B cell (primary cell): ENCODE measurements at regions not wholly inside any gene's neighbourhood (a gene's known extent, or its start where the extent isn't known, plus 50 kb on each side); places are given as distances from the start of the nearest gene placed in this dataset.

Experiments used
- ATAC-seq: fragments of 200-7000 bp; cut with Tn5 transposase; one replicate; pipeline ENCODE4 v1.10.0; 2021; ENCODE audit warnings: low read depth, mild to moderate bottlenecking, moderate number of reproducible peaks, moderate library complexity
- CTCF ChIA-PET: fragments of 350-600 bp; sonication (Branson Sonifier 250); formaldehyde crosslinking; loops from one replicate; lab custom pipeline; 2021; ENCODE audit warnings: antibody characterized with exemption, inconsistent platforms; lab: Charles Lee
- POLR2A ChIA-PET: fragments of 350-600 bp; sonication (Branson Sonifier 250); formaldehyde crosslinking; loops from one replicate; lab custom pipeline; 2021; ENCODE audit warnings: antibody characterized with exemption; lab: Charles Lee
- DNase-seq: peaks from one replicate; pipeline ENCODE4 v3.0.0; 2013
- H2AFZ ChIP-seq: 2 replicates; pipeline ENCODE4 v1.6.1; 2012; ENCODE audit warnings: mild to moderate bottlenecking, low read depth, low read length; ENCODE audit not compliant: insufficient read depth, poor library complexity, severe bottlenecking
- H3K27ac ChIP-seq, 2 donors: 1 replicate in 1 of 2; 2 replicates in 1 of 2; pipeline ENCODE4 v1.5.1; 2012 to 2013; ENCODE audit warnings: low read length in 2 of 2, mild to moderate bottlenecking in 2 of 2, moderate library complexity in 1 of 2
- H3K27me3 ChIP-seq, 4 experiments: fragments of 200-600 bp in 1 of 4; sonication (generic) in 1 of 4; replicated peaks in 1 of 4; 1 replicate in 2 of 4; 2 replicates in 2 of 4; pipeline versions ENCODE4 v1.6.1 to v1.7.0; 2013 to 2016; ENCODE audit warnings: low read length in 3 of 4, mild to moderate bottlenecking in 2 of 4, mixed read lengths in 1 of 4, moderate library complexity in 1 of 4; ENCODE audit not compliant: insufficient read depth in 4 of 4, control insufficient read depth in 3 of 4; ENCODE audit errors: control extremely low read depth in 1 of 4
- H3K36me3 ChIP-seq, 2 experiments: replicated peaks in 1 of 2; 1 replicate in 1 of 2; 2 replicates in 1 of 2; pipeline versions ENCODE4 v1.6.1 to v1.7.1; 2013; ENCODE audit warnings: low read length in 1 of 2; ENCODE audit not compliant: insufficient read depth in 2 of 2, control insufficient read depth in 1 of 2; ENCODE audit errors: control extremely low read depth in 1 of 2, extremely low read depth in 1 of 2
- H3K4me1 ChIP-seq, 2 donors: fragments of 200-600 bp in 1 of 2; sonication (generic) in 1 of 2; 1 replicate in 1 of 2; 2 replicates in 1 of 2; pipeline versions ENCODE4 v1.5.1 to v1.6.1; 2013 to 2017; ENCODE audit warnings: low read length in 2 of 2; ENCODE audit not compliant: control insufficient read depth in 2 of 2, insufficient read depth in 2 of 2
- H3K4me2 ChIP-seq: replicated peaks from 2 replicates; pipeline ENCODE3; 2012; ENCODE audit warnings: mild to moderate bottlenecking, low read depth, low read length; ENCODE audit not compliant: poor library complexity, severe bottlenecking
- H3K4me3 ChIP-seq, 5 experiments: fragments of 200-600 bp in 1 of 5; sonication (generic) in 1 of 5; 1 replicate in 3 of 5; 2 replicates in 2 of 5; pipeline versions ENCODE4 v1.5.1 to v1.7.0; 2011 to 2016; ENCODE audit warnings: low read length in 4 of 5, mild to moderate bottlenecking in 4 of 5, low read depth in 2 of 5, control low read depth in 1 of 5, moderate library complexity in 1 of 5; ENCODE audit not compliant: insufficient read depth in 1 of 5; ENCODE audit errors: control extremely low read depth in 1 of 5, extremely low read depth in 1 of 5
- H3K79me2 ChIP-seq: fragments of 200-600 bp; sonication (generic); one replicate; pipeline ENCODE4 v1.6.0; 2016; ENCODE audit warnings: low read length; ENCODE audit not compliant: control insufficient read depth, insufficient read depth
- H3K9ac ChIP-seq: fragments of 200-600 bp; sonication (generic); 2 replicates; pipeline ENCODE4 v1.6.1; 2017; ENCODE audit warnings: mild to moderate bottlenecking, low read length, moderate library complexity
- H3K9me3 ChIP-seq, 3 donors: one replicate each; pipeline versions ENCODE4 v1.6.1 to v1.7.1; 2013; ENCODE audit warnings: low read length in 2 of 3; ENCODE audit not compliant: control insufficient read depth in 2 of 3, insufficient read depth in 1 of 3; ENCODE audit errors: control extremely low read depth in 1 of 3
- H4K20me1 ChIP-seq: 2 replicates; pipeline ENCODE4 v1.6.0; 2012; ENCODE audit warnings: mild to moderate bottlenecking, low read length; ENCODE audit not compliant: insufficient read depth, control insufficient read depth, poor library complexity, severe bottlenecking
- H3K27ac Mint-ChIP-seq: one replicate; pipeline ENCODE4 v1.8.0; 2021; ENCODE audit warnings: mixed read lengths
- H3K27me3 Mint-ChIP-seq: one replicate; pipeline ENCODE4 v1.8.0; 2021; ENCODE audit warnings: mixed read lengths
- H3K4me1 Mint-ChIP-seq: one replicate; pipeline ENCODE4 v1.8.0; 2021; ENCODE audit warnings: mixed read lengths
- H3K4me3 Mint-ChIP-seq: one replicate; pipeline ENCODE4 v1.8.0; 2021; ENCODE audit warnings: mixed read lengths
- H3K9me3 Mint-ChIP-seq: one replicate; pipeline ENCODE4 v1.8.0; 2022; ENCODE audit warnings: mixed read lengths; ENCODE audit not compliant: insufficient read depth
- CTCF ChIP-seq: fragments of 200-600 bp; IDR thresholded peaks from one replicate; pipeline ENCODE4 v1.8.0; 2022; ENCODE audit warnings: antibody characterized with exemption, mild to moderate bottlenecking
- EZH2 ChIP-seq: IDR thresholded peaks from 2 replicates; pipeline ENCODE4 v1.6.1; 2012; ENCODE audit warnings: borderline replicate concordance, low read depth, mild to moderate bottlenecking, moderate library complexity, low read length; ENCODE audit not compliant: insufficient read depth, poor library complexity, severe bottlenecking
- WGBS: methylation state at CpG from one replicate; pipeline ENCODE4 v1.1.5; 2013; ENCODE audit warnings: missing lambda C conversion rate; ENCODE audit not compliant: insufficient coverage; 5-methylcytosine and 5-hydroxymethylcytosine counted together
- intact Hi-C: fragments of 100-400 bp; cut with micrococcal nuclease; formaldehyde crosslinking; loops from one replicate; pipeline ENCODE4 v1.10.0; 2022

GRCh38 chr3:22819209-22819608 is 383.9 kb upstream of the UBE2E2 start:
- ChIA-PET CTCF (no interaction called here), POLR2A (no interaction called here)
- Histone ChIP-seq H3K9me3 (peaks cover 0 to 7% (median 0%) of the 10 kb centered on the region in 3 donors), H2AFZ (no peak overlapping the region), H3K4me3 (no peak overlapping the region), H3K4me1 (no peaks in the 10 kb centered on the region), H3K27ac (no peak overlapping the region), H3K9ac (no peak overlapping the region), H4K20me1 (no peaks in the 10 kb centered on the region), H3K4me2 (no peak overlapping the region), H3K27me3 (no peaks in the 10 kb centered on the region), H3K79me2 (no peaks in the 10 kb centered on the region), H3K36me3 (no peaks in the 10 kb centered on the region)
- H3K4me1 Mint-ChIP-seq: no peaks in the 10 kb centered on the region
- TF ChIP-seq CTCF (no peak), EZH2 (no peak)
- no peak overlapping the region for H3K4me3 Mint-ChIP-seq
- no peak for ATAC-seq
- intact Hi-C loops: loop anchor here (10.0 kb wide), 1 partner anchor 1536 kb away; no protein-coding TSS in a partner anchor
- DNase-seq: no peak
- 83% methylated on average over 1 of the region's 2 CpGs for WGBS
- no peak overlapping the region for H3K27ac Mint-ChIP-seq
- peaks cover 5% of the 10 kb centered on the region for H3K27me3 Mint-ChIP-seq
- H3K9me3 Mint-ChIP-seq: peaks cover 2% of the 10 kb centered on the region

- Histone ChIP-seq H3K9ac (no peak overlapping the region), H3K4me3 (no peak overlapping the region), H3K27me3 (no peaks in the 10 kb centered on the region), H3K27ac (no peak overlapping the region), H3K79me2 (no peaks in the 10 kb centered on the region), H3K9me3 (no peaks in the 10 kb centered on the region), H2AFZ (no peak overlapping the region), H3K4me1 (no peaks in the 10 kb centered on the region), H3K36me3 (no peaks in the 10 kb centered on the region), H4K20me1 (no peaks in the 10 kb centered on the region), H3K4me2 (no peak overlapping the region)
- no CpG with 5 or more reads among the region's 2 CpGs for WGBS
- Mint-ChIP-seq H3K9me3 (peaks cover 3% of the 10 kb centered on the region), H3K4me1 (no peaks in the 10 kb centered on the region), H3K27me3 (no peaks in the 10 kb centered on the region), H3K27ac (no peak overlapping the region), H3K4me3 (no peak overlapping the region)
- ATAC-seq: no peak
- intact Hi-C loops: no loop called here
- ChIA-PET CTCF (no interaction called here), POLR2A (no interaction called here)
- no peak for DNase-seq
- no peak for TF ChIP-seq CTCF
- TF ChIP-seq EZH2: no peak
These were observed 368.1 kb upstream of the UBE2E2 start for GRCh38 chr3:22835041-22835440.
